ENCODE measurements at regions not wholly inside any gene's neighbourhood (a gene's known extent, or its start where the extent isn't known, plus 50 kb on each side); places are given as distances from the start of the nearest gene placed in this dataset.
"Not testable (repeated sequence)": the region's sequence is repeated elsewhere in the genome, so short reads cannot be mapped to it uniquely, and the experiment has no call there.

- no peaks in the 10 kb centered on the region for H3K27me3 Mint-ChIP-seq (ENCODE audit: unreplicated experiment)
Measured at GRCh38 chr14:45811155-45811554, 558.2 kb upstream of the MIS18BP1 start.

GRCh38 chr14:45810152-45810872, 557.3 kb upstream of the MIS18BP1 start:
- DNase-seq (ENCODE audit: low spot score), result peak; percentile 3
- no peak overlapping the region for H3K4me3 Mint-ChIP-seq (ENCODE audit: unreplicated experiment)
- H3K36me3 Mint-ChIP-seq (ENCODE audit: low read depth, unreplicated experiment), result no peaks in the 10 kb centered on the region
- TF ChIP-seq, protein P1, sequence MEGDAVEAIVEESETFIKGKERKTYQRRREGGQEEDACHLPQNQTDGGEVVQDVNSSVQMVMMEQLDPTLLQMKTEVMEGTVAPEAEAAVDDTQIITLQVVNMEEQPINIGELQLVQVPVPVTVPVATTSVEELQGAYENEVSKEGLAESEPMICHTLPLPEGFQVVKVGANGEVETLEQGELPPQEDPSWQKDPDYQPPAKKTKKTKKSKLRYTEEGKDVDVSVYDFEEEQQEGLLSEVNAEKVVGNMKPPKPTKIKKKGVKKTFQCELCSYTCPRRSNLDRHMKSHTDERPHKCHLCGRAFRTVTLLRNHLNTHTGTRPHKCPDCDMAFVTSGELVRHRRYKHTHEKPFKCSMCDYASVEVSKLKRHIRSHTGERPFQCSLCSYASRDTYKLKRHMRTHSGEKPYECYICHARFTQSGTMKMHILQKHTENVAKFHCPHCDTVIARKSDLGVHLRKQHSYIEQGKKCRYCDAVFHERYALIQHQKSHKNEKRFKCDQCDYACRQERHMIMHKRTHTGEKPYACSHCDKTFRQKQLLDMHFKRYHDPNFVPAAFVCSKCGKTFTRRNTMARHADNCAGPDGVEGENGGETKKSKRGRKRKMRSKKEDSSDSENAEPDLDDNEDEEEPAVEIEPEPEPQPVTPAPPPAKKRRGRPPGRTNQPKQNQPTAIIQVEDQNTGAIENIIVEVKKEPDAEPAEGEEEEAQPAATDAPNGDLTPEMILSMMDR (IDR thresholded peaks at IDR 0.05; ENCODE audit: unreplicated experiment), result no peak
- no peak overlapping the region for H3K27ac Mint-ChIP-seq (ENCODE audit: unreplicated experiment)
- no peaks in the 10 kb centered on the region for H3K27me3 Mint-ChIP-seq (ENCODE audit: unreplicated experiment)
- no peaks in the 10 kb centered on the region for H3K9me3 Mint-ChIP-seq (ENCODE audit: unreplicated experiment)
- H3K4me1 Mint-ChIP-seq (ENCODE audit: unreplicated experiment), result no peaks in the 10 kb centered on the region

More at GRCh38 chr14:45811155-45811554, 558.2 kb upstream of the MIS18BP1 start:
- Mint-ChIP-seq H3K27ac (ENCODE audit: unreplicated experiment) (no peak overlapping the region), H3K4me3 (ENCODE audit: unreplicated experiment) (no peak overlapping the region), H3K9me3 (ENCODE audit: unreplicated experiment) (no peaks in the 10 kb centered on the region), H3K36me3 (ENCODE audit: low read depth, unreplicated experiment) (no peaks in the 10 kb centered on the region), H3K4me1 (ENCODE audit: unreplicated experiment) (no peaks in the 10 kb centered on the region)
- TF ChIP-seq, protein P1 (IDR thresholded peaks at IDR 0.05; ENCODE audit: unreplicated experiment), result no peak
- DNase-seq (ENCODE audit: low spot score), result no peak

- Mint-ChIP-seq H3K27ac (ENCODE audit: unreplicated experiment) (no peak overlapping the region), H3K9me3 (ENCODE audit: unreplicated experiment) (no peaks in the 10 kb centered on the region), H3K4me1 (ENCODE audit: unreplicated experiment) (no peaks in the 10 kb centered on the region)
Measured at GRCh38 chr14:45807178-45807899, 554.3 kb upstream of the MIS18BP1 start.

GRCh38 chr14:45799511-45799910, 546.5 kb upstream of the MIS18BP1 start:
- no peaks in the 10 kb centered on the region for H3K4me1 Mint-ChIP-seq (ENCODE audit: unreplicated experiment)
- TF ChIP-seq, protein P1 (IDR thresholded peaks at IDR 0.05; ENCODE audit: unreplicated experiment), result no peak
- H3K27me3 Mint-ChIP-seq (ENCODE audit: unreplicated experiment), result peaks cover 1% of the 10 kb centered on the region
- no peak for DNase-seq (ENCODE audit: low spot score)
- no peak overlapping the region for H3K4me3 Mint-ChIP-seq (ENCODE audit: unreplicated experiment)
- H3K9me3 Mint-ChIP-seq (ENCODE audit: unreplicated experiment), result no peaks in the 10 kb centered on the region
- no peaks in the 10 kb centered on the region for H3K36me3 Mint-ChIP-seq (ENCODE audit: low read depth, unreplicated experiment)
- H3K27ac Mint-ChIP-seq (ENCODE audit: unreplicated experiment), result no peak overlapping the region

More at GRCh38 chr14:45807178-45807899, 554.3 kb upstream of the MIS18BP1 start:
- no peak for DNase-seq (ENCODE audit: low spot score)
- Mint-ChIP-seq H3K4me3 (ENCODE audit: unreplicated experiment) (no peak overlapping the region), H3K36me3 (ENCODE audit: low read depth, unreplicated experiment) (no peaks in the 10 kb centered on the region), H3K27me3 (ENCODE audit: unreplicated experiment) (peaks cover 1% of the 10 kb centered on the region)
- TF ChIP-seq, protein P1 (IDR thresholded peaks at IDR 0.05; ENCODE audit: unreplicated experiment), result no peak

GRCh38 chr14:45798659-45799058, 545.7 kb upstream of the MIS18BP1 start:
- H3K36me3 Mint-ChIP-seq (ENCODE audit: low read depth, unreplicated experiment), result no peaks in the 10 kb centered on the region
- H3K9me3 Mint-ChIP-seq (ENCODE audit: unreplicated experiment), result no peaks in the 10 kb centered on the region
- no peak overlapping the region for H3K27ac Mint-ChIP-seq (ENCODE audit: unreplicated experiment)
- TF ChIP-seq, protein P1 (IDR thresholded peaks at IDR 0.05; ENCODE audit: unreplicated experiment), result no peak
- H3K4me3 Mint-ChIP-seq (ENCODE audit: unreplicated experiment), result no peak overlapping the region
- H3K27me3 Mint-ChIP-seq (ENCODE audit: unreplicated experiment), result peaks cover 1% of the 10 kb centered on the region
- no peaks in the 10 kb centered on the region for H3K4me1 Mint-ChIP-seq (ENCODE audit: unreplicated experiment)
- DNase-seq (ENCODE audit: low spot score), result no peak

GRCh38 chr14:45796006-45796405, 543.0 kb upstream of the MIS18BP1 start:
- H3K27me3 Mint-ChIP-seq (ENCODE audit: unreplicated experiment); DNase-seq (ENCODE audit: low spot score); H3K4me1 Mint-ChIP-seq (ENCODE audit: unreplicated experiment); H3K36me3 Mint-ChIP-seq (ENCODE audit: low read depth, unreplicated experiment); H3K4me3 Mint-ChIP-seq (ENCODE audit: unreplicated experiment); H3K27ac Mint-ChIP-seq (ENCODE audit: unreplicated experiment); H3K9me3 Mint-ChIP-seq (ENCODE audit: unreplicated experiment): not testable (repeated sequence)
